ENCODE measurements at regions not wholly inside any gene's neighbourhood (a gene's known extent, or its start where the extent isn't known, plus 50 kb on each side); places are given as distances from the start of the nearest gene placed in this dataset.

DNA sequence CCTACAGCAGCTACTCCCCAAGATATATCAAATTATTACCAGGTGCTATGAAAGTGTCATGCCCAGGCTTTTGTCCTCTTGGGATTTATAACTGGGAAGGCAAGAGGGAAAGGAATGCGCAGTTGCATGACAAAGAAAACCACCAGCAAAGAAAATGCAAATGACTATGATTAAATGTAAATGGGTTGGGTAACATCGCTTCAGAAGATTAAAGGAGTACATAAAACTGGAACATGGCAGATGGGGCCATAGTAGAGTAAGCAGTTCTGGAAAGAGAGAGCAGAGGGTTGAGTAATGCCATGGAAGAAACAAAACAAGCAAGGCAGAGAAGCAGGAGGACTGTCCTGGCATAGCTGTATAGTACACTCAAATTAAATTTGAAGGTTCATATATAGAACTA, 493.1 kb downstream of the NOVA1 start:
- H3K9me3 ChIP-seq, result no peaks in the 10 kb centered on the region

DNA sequence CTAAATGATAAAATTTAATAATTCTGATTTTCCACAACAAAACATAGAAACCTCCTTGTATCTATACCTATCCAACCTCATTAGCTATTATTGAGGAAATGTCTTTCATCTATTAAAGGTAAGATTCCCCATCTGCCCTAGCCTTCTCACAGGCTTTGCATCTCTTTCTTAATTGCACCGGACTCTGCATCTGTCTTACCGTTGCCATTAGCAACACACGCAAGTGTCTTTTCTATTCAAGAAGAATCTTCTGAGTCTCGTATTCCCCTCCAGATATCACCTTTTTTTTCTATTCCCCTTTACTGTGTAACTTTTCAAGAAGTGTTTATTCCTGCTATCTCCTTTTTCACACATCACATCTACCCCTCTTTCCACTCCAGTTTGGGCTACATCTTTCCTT, 500.0 kb downstream of the NOVA1 start:
- Histone ChIP-seq H3K4me3 (ENCODE audit: low read depth, low read length) (no peak overlapping the region), H3K36me3 (no peaks in the 10 kb centered on the region), H3K4me1 (no peaks in the 10 kb centered on the region), H3K9me3 (no peaks in the 10 kb centered on the region), H3K27me3 (no peaks in the 10 kb centered on the region)
- DNase-seq, result no peak
- TF ChIP-seq, protein P1, sequence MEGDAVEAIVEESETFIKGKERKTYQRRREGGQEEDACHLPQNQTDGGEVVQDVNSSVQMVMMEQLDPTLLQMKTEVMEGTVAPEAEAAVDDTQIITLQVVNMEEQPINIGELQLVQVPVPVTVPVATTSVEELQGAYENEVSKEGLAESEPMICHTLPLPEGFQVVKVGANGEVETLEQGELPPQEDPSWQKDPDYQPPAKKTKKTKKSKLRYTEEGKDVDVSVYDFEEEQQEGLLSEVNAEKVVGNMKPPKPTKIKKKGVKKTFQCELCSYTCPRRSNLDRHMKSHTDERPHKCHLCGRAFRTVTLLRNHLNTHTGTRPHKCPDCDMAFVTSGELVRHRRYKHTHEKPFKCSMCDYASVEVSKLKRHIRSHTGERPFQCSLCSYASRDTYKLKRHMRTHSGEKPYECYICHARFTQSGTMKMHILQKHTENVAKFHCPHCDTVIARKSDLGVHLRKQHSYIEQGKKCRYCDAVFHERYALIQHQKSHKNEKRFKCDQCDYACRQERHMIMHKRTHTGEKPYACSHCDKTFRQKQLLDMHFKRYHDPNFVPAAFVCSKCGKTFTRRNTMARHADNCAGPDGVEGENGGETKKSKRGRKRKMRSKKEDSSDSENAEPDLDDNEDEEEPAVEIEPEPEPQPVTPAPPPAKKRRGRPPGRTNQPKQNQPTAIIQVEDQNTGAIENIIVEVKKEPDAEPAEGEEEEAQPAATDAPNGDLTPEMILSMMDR (IDR thresholded peaks at IDR 0.05; ENCODE audit: low read depth, low read length), result no peak

More for the DNA sequence above, 493.1 kb downstream of the NOVA1 start:
- Histone ChIP-seq H3K27me3 (no peaks in the 10 kb centered on the region), H3K36me3 (no peaks in the 10 kb centered on the region), H3K4me1 (no peaks in the 10 kb centered on the region), H3K4me3 (ENCODE audit: low read depth, low read length) (no peak overlapping the region)
- no peak for DNase-seq
- TF ChIP-seq, protein P1 (IDR thresholded peaks at IDR 0.05; ENCODE audit: low read depth, low read length), result no peak

DNA sequence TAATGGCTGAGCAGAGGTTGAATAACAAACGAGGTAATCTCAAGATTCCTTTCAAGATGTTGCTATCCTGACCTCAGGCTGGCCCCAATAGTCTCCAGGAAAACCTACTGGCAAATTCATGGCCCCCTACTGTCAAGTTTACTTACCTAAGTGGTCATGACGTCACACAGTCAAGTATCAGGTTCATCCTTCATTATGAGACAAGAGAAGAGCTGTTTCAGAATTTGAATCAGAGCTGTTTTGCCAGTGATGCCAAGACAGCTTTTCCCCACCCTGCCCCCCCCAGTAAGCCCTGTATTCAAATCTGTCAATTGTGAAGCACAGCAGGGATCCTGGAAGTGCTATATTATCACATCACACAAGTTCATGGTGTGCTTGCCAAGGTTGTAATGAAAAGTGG, 509.6 kb downstream of the NOVA1 start:
- Histone ChIP-seq H3K36me3 (no peaks in the 10 kb centered on the region), H3K4me1 (no peaks in the 10 kb centered on the region), H3K9me3 (no peaks in the 10 kb centered on the region), H3K27me3 (no peaks in the 10 kb centered on the region), H3K4me3 (ENCODE audit: low read depth, low read length) (no peak overlapping the region)
- TF ChIP-seq, protein P1 (IDR thresholded peaks at IDR 0.05; ENCODE audit: low read depth, low read length), result no peak
- DNase-seq, result no peak

DNA sequence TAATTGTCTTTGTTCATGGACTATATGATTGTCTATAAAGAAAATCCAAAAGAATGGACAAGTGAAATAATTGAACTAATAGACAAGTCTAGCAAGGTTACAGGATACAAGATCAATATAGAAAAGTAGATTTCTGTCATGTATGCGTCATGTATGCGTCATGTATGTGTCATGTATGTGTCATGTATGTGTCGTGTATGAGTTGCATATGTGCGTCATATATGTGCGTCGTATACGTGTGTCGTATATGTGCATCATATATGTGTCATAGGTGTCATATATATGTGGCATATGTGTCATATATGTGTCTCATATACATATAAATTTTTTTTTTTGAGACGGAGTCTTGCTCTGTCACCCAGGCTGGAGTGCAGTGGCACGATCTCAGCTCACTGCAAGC, 516.8 kb downstream of the NOVA1 start:
- H3K4me1 ChIP-seq, result no peaks in the 10 kb centered on the region
- no peaks in the 10 kb centered on the region; the same call in 1 of the 2 replicates for H3K9me3 ChIP-seq
- no peaks in the 10 kb centered on the region for H3K36me3 ChIP-seq
- no peak overlapping the region for H3K4me3 ChIP-seq (ENCODE audit: low read depth, low read length)
- TF ChIP-seq, protein P1 (IDR thresholded peaks at IDR 0.05; ENCODE audit: low read depth, low read length), result no peak
- H3K27me3 ChIP-seq, result no peaks in the 10 kb centered on the region
- DNase-seq, result no peak

DNA sequence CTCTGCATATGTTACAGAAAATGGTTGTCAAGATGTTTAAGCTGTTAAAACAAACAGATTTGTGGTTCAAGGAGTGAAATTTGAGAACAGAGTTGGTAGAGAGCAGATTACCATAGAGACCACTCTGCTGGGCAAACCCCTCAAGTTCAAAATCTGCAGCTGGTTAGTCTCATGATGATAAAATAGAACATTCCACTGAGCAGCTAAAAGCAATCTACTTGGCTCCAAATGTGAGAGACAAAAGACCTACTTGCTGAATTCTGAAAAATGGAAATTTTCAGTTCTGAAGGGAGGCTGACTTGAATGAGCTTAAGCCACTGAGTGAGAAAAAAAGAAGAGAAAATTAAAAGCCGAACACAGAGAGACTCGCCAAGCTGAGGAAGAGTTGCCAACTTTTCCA, 519.3 kb downstream of the NOVA1 start:
- TF ChIP-seq, protein P1 (IDR thresholded peaks at IDR 0.05; ENCODE audit: low read depth, low read length), result no peak
- Histone ChIP-seq H3K9me3 (no peaks in the 10 kb centered on the region; the same call in 1 of the 2 replicates), H3K4me1 (no peaks in the 10 kb centered on the region), H3K36me3 (no peaks in the 10 kb centered on the region), H3K4me3 (ENCODE audit: low read depth, low read length) (no peak overlapping the region), H3K27me3 (no peaks in the 10 kb centered on the region)
- no peak for DNase-seq

DNA sequence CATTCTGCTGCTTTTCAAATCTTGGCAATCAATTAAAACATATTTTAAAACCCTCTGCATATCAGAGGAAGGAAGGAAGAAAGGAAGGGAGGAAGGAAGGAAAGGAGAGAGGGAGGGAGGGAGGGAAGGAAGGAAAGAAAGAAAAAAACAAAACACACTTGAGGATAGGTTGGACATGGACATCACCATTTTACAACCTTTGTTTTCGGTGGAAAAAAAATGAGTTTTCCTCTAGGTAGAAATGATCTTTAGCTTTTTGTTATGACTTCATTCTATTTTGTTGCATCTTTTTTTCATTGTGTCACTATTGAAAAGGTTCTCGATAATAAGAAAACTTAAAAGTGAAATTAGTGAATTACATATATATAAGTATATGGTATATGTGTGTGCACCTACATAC, 522.9 kb downstream of the NOVA1 start:
- no peak for DNase-seq
- H3K4me1 ChIP-seq, result no peaks in the 10 kb centered on the region
- H3K9me3 ChIP-seq, result no peaks in the 10 kb centered on the region; the same call in 1 of the 2 replicates
- H3K36me3 ChIP-seq, result no peaks in the 10 kb centered on the region
- TF ChIP-seq, protein P1 (IDR thresholded peaks at IDR 0.05; ENCODE audit: low read depth, low read length), result no peak
- no peak overlapping the region for H3K4me3 ChIP-seq (ENCODE audit: low read depth, low read length)
- no peaks in the 10 kb centered on the region for H3K27me3 ChIP-seq

All from BE2C (cell line).